Adrenal gland (tissue), 5 donors: ENCODE measurements at regions not wholly inside any gene's neighbourhood (a gene's known extent, or its start where the extent isn't known, plus 50 kb on each side); places are given as distances from the start of the nearest gene placed in this dataset.

Experiments
- POLR2A ChIP-seq, 2 donors: fragments of 450-650 bp; IDR thresholded peaks; one replicate each; pipeline ENCODE4 v1.6.1; 2017; ENCODE audit warnings: antibody characterized with exemption in 2 of 2, mild to moderate bottlenecking in 2 of 2, moderate library complexity in 1 of 2
- TF ChIP-seq, protein P1 (sequence below), 6 experiments: fragments of 450-650 bp in 4 of 6; fragments of 200-600 bp in 2 of 6; sonication (generic) in 1 of 6; IDR thresholded peaks; 1 replicate in 5 of 6; 2 replicates in 1 of 6; pipeline versions ENCODE4 v1.5.1 to v1.8.0; 2016 to 2021; ENCODE audit warnings: antibody characterized with exemption in 6 of 6, mild to moderate bottlenecking in 2 of 6, moderate library complexity in 1 of 6
- donor health status: DM: no; HTN: no; CAD: no.

DNA sequence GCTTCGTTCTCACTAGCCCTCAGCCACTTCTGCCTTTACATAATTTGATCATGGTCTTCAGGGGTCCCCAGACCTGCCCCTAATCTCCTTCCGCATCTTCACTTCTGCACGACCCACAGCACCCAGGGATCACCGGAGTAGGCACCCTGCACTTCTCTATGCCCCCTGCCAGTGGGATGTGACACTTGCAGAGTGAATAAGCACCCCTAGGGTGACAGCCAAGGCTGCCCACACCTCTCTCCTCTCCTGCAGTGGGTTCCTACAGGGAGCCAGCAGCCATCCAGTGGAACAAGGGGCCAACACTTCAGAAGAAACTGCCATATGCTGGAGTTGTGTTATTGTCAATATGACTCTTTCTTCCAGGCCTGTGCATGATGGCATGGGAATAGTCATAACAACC is 58.0 kb upstream of the CTPS1 start:
- TF ChIP-seq, protein P1, sequence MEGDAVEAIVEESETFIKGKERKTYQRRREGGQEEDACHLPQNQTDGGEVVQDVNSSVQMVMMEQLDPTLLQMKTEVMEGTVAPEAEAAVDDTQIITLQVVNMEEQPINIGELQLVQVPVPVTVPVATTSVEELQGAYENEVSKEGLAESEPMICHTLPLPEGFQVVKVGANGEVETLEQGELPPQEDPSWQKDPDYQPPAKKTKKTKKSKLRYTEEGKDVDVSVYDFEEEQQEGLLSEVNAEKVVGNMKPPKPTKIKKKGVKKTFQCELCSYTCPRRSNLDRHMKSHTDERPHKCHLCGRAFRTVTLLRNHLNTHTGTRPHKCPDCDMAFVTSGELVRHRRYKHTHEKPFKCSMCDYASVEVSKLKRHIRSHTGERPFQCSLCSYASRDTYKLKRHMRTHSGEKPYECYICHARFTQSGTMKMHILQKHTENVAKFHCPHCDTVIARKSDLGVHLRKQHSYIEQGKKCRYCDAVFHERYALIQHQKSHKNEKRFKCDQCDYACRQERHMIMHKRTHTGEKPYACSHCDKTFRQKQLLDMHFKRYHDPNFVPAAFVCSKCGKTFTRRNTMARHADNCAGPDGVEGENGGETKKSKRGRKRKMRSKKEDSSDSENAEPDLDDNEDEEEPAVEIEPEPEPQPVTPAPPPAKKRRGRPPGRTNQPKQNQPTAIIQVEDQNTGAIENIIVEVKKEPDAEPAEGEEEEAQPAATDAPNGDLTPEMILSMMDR (IDR thresholded peaks at IDR 0.05): no peak
- TF ChIP-seq POLR2A (IDR thresholded peaks at IDR 0.05): no peak
